ENCODE measurements at regions not wholly inside any gene's neighbourhood (a gene's known extent, or its start where the extent isn't known, plus 50 kb on each side); places are given as distances from the start of the nearest gene placed in this dataset.

GRCh38 chr6:40906759-40907158 is 132.3 kb downstream of the UNC5CL start:
- DNase-seq = no peak

GRCh38 chr6:40904583-40905194 is 134.3 kb downstream of the UNC5CL start:
- no peak for DNase-seq

GRCh38 chr6:40903456-40903855 is 135.6 kb downstream of the UNC5CL start:
- no peak for DNase-seq

DNA sequence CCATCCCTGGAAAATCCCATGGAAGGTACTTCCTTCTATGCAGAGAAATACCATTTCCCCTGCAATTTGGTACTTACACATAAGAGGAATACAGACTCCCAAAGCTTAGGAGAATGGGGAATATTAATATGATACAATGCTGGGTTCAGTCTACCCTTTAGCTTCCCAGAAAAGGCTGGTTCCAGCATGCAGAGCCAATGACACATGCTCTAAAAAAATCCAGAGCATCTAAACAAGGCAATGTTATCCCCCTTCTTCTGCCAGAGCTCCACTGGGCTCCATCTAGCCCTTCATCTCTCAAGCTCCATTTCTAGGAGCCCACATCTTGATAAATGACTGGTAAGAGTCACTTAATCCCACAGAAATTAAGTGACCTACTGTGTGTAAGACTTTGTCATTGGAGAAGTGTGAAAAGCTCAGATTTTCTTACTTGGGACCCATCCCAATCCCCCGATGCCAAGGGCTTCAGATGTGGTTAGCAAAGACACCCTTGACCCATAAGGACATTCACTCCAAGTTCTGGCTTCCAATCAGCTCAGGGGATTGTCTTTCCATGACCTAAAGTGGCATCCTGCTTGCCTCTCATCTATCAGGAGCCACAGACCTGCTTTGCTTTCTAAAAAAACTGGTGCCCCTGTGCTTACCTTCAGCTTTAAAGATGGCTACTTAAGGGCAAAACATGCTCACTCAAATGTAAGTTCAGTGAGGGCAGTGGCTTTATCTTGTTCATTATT is 137.5 kb downstream of the UNC5CL start:
- no peak for DNase-seq

DNA sequence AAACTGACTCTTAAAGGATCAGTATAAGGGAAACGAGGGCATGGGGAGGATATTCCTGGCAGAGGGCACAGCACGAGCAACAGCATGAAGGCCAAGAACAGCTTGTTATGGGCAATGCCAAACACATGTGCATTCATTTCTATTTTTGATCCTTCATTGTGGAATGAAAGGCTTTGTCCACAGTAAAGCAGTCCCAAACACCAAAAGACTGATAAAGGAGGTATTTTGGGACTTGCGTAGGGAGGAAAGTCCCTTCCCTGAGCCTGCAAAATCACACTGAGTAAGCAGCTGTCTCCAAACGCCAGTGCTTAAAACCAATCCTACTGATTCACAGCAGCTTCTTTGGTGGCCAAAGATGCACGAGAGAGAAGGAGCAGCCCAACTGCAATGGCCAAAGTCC is 138.2 kb downstream of the UNC5CL start:
- DNase-seq = no peak

- no peak for DNase-seq
Measured at GRCh38 chr6:40899684-40900155, 139.3 kb downstream of the UNC5CL start.

DNA sequence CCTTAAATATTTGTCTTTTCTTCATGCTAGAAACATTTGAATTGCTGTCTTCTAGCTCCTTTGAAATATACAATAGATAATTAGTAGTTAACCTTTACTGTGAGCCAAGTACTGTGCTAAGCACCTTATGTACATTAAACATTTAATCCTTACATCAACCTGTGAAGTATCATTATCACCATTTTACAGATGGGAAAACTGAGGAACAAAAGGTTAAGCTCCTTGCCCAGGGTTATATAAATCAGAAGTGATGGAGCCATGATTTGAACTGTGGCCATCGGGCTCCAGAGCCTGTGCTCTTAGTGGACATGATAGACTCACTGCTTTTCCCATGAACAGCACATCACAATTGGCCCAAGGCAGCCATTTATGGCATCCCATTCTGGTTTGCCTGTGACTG is 140.9 kb downstream of the UNC5CL start:
- no peak for DNase-seq

DNA sequence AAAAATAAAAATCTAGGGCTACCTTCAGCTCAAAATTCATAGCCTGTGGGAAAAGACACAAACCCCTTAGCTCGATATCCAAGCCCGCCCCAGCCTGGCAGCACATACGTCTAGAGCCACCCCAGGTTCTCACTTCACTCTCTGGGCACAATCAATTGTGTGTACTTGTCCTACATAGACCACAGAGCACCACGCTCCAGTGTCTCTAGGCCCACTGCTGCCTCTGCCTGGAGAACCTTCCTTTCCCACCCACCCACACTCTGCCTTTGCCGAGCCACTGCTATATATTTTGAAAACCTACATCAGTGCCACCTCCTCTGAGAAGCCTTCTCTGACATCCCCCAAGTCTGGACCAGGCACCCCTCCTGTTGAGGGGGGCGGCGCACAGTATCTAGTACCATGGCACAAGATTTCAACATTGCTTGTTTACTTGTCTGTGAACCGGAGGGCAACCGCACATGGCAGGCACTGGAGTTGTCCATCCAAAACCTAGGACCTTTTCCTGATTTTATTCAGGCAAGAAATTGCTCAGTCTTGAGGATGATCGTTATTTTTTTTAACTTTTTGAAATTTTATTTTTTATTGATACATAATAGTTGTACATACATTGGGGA is 141.5 kb downstream of the UNC5CL start:
- no peak for DNase-seq

DNA sequence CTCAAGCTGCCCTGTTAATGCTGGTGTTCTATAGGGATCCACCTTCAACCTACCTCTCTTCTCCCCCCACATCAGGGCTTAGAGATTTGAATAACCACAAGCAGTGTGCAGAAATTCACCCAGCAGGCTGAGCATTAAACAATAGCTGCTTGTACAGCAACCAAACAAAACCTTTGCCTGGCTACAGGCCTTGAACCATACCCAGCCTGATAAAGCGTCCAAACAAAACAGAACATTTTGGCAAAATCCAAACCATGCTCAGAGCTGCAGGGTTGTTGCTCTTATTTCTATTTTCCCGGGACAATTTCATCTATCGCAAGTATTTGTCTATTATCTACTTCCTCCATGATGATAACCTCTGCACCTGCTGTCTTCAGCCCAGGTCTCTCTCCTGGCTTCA is 142.3 kb downstream of the UNC5CL start:
- DNase-seq = no peak

- no peak for DNase-seq
Measured at GRCh38 chr6:40894962-40895799, 143.8 kb downstream of the UNC5CL start.

- DNase-seq = no peak
Measured at GRCh38 chr6:40893021-40893420, 146.0 kb downstream of the UNC5CL start.

DNA sequence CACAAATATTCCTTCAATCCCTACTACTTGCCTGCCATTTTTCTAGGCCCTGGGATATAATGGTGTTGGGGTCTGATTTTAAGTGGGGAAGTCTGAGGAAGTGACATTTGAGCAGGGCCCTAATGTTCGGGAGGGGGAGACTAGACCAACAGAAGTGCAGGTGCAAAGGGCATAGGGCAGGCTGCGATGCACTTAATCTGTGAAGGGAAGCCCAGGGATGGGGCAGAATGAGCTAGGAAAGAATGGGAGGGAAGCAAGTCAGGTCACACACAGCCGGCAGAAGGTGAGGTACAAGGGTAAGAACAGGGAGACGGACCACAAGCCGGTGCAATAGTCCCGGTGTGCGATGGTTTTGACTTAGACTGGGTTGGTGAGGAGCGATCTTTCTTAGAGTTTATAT is 146.8 kb downstream of the UNC5CL start:
- no peak for DNase-seq

GRCh38 chr6:40891686-40892085 is 147.3 kb downstream of the UNC5CL start:
- no peak for DNase-seq

DNA sequence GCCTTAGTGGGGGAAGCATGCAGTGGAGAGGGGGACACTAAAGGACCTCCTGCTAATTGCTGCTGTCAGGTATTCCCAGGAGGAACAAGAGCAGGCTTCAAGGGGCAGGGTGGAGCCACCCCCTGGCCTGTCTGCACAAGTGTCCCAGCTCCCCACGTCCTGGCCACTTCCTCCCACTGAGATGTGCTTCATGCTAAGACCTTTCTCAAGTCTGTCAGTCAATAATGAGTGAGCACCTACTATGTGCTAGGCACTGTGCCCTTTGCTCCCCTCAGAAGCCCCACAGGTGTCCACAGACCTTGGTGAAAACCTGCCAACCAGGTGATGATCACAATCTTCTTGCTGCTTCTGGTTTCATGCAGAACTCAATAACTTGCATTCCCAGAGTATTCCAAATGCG is 147.9 kb downstream of the UNC5CL start:
- DNase-seq = no peak

DNA sequence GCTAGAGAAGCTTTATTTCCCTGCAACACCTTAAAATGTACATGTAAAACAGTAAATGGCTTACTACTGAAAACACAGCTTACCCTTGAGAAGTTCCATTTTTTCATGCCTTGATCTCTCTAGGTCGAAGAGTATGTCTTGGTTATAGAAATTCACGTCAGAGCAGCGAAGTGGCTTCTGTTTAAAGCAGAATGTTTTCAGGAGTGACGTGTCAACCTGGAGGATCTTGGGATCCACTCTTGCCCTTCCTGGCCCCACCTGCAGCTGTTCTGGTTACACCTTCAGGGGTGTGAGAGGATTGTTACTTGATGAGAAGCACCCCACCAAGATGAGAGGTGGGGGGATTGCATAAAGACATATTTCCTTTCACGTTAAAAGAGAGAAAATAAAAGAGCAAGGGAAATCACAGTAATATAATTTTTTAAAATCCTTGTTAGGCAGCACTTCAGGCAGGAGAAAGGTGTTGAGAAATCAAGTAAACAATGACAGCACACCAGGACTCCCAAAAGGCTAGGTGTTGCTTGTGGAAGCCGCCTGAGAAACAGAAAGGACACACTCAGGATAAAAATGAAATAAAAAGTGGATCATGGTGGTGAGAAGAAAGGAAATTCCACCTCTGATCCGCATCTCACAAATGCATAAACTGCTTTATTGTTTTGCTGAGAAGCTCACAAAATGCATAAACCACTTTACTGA is 149.7 kb downstream of the UNC5CL start:
- no peak for DNase-seq

DNA sequence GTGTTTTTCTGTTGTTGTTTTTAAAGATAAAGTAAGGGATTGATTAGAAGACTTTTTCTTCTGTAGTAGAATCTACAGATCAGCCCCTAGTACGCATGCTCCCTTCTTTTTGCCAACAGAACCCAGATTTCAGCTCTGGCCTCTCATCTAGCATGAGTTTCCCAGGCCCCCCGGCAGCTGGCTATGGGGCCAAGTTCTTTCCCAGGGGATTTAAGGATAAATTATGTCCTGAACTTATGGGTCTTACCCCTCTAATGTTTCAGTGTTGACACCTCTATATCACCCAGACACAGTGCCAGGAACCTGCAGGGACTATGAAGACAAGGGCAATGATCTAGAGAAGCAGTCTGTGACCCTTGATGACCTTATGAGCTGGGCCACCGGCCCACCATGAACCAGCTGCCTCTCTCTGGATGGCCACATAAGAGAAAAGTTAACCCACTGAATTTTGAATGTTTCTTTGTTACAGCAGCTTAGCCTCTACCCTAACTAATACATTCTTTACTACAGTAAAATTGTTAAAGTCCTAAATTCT is 150.5 kb downstream of the UNC5CL start:
- DNase-seq = no peak

DNA sequence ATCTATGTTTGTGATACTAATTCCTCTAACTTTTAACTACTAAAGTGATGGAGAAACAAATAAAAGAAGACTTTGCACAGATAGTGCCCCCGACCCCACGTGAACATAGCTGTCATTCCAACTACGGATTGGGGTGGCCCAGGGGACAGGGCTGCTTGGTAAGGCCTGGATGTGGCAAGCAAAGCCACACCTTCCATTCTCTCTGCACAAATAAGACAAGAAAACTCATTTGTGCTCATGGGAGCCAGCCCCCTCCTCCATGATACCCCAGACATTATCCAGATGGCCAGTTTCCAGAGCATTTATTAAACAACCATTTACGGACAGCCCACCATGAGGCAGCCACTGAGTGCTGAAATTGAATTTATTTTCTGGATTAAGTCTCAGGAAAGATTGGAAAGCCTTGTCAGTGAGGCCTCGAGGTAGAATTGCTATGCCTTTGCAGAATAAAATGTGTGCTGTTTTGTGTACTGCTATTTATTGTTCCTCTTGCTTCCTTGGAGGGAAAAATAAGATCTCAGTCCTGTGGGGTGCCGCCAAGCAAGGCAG is 151.2 kb downstream of the UNC5CL start:
- DNase-seq = no peak

GRCh38 chr6:40887079-40887791 is 151.8 kb downstream of the UNC5CL start:
- no peak for DNase-seq

GRCh38 chr6:40885139-40885774 is 153.8 kb downstream of the UNC5CL start:
- no peak for DNase-seq

- DNase-seq = no peak
Measured at GRCh38 chr6:40882323-40882997, 156.6 kb downstream of the UNC5CL start.
